Activated CD4-positive, alpha-beta T cell treated with anti-CD3 and anti-CD28 coated beads, Interleukin-2, Interleukin-4, amounts not matched to agents 100 ng/mL and 50 ng/mL, durations not matched to agents 16 hours and 8 hours (primary cell): ENCODE measurements at regions not wholly inside any gene's neighbourhood (a gene's known extent, or its start where the extent isn't known, plus 50 kb on each side); places are given as distances from the start of the nearest gene placed in this dataset.

Source experiments
- DNase-seq: peaks from one replicate; pipeline ENCODE4 v3.0.0-alpha.2; 2020; ENCODE audit warnings: low spot score

DNA sequence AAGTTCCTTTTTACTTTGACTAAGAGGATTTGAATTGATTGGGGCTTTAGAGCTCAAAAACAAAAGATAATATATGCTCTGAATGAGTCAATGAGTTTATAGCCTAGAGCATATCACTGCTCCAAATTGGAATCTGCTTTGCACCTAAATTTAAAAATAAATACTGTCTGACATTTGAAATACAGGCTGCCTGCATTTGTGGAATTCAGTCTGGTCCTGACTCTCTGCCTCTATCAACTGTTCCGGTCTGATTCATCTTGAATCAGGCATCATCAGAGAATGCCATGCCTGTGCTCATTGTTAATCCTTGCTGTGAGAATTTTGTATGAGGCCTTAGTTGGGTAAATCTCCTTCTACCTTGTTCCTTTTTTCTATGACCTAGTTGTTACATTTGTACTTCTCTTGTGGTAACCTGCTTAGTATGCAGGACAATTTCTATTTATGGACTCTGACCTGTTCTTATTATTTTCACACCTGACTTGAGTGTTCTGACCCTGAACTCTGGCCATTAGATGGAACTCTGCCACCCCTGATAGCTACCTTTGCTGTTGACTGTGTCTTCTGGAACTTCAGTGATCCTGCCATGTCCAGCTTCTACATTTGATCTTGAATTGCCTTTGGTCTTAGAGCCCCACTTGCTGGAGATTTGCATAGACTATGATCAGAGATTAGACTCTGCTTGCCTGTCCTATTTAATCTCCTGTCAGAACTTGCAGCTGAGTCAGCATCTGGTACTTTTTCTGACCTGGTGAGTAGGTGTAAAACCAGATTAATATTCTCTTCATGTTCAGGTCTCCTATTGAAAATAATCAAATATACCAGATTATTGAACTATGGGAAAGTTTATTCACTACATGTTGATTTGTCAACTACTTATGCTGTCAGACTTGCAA, 442.7 kb upstream of the HS3ST5 start:
- no peak for DNase-seq

DNA sequence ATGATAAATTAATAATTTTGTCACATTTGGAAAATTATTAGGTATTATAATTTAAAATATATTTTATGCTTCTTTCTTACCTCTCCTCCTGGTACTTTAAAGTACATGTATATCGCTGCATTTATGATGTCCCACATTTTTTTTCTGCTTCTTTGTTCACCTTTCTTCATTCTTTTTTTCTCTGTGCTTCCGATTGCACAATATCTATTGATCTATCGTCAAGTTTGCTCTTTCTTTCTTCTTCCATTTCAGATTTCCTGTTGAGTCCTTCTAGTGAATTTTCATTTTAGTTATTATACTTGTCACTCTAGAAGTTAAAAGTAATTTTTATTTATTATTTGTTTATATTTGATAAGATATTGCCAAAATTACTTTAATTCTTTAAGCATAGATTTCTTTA, 441.0 kb upstream of the HS3ST5 start:
- no peak for DNase-seq

DNA sequence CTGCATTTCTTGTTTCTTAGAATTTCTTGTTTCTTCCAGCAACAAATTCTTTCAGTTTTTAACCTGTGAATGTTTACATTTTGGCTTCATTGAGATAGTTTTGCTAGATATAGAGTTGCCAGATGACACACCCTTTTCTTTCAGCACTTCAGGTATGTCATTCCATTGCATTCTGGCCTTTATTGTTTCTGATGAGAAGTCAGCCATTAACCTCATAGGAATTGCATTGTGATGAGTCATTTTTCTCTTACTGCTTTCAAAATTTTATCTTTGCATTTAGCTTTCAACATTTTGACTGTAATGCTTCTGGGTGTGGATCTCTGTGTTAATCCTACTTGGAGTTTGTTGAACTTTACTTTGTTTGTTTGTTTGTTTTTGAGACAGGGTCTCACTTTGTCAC, 440.3 kb upstream of the HS3ST5 start:
- no peak for DNase-seq

DNA sequence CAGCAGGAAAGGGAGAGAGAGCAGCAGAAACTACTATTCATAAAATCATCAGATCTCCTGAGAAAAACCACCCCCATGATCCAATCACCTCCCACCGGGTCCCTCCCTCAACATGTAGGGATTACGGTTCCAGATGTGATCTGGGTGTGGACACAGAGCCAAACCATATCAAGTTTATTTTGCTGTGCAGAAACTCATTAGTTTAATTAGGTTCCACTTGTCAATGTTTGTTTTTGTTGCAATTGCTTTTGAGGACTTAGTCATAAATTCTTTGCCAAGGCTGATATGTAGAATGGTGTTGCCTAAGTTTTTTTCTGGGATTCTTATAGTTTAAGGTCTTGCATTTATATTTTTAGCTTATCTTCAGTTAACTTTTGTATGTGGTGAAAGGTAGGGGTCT, 422.0 kb upstream of the HS3ST5 start:
- DNase-seq = no peak

DNA sequence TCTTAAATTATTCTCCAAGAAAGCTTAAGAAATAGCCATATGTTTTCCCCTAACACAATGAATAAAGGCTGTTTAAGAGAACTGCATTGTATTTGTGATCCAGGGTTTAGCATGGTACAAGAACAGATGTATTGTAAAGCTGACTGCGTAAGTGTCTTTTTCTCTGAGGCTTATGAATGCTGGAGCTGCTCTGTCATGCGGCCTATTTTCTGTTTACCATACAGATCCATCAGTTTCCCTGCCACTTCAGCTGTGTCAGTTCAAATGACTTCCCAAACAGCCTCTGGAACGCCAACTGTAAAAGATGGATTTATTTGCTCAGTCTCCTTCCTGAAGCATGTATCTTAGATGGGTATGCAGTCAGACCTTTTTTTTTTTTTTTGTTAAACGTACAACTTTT, 419.3 kb upstream of the HS3ST5 start:
- DNase-seq = no peak

DNA sequence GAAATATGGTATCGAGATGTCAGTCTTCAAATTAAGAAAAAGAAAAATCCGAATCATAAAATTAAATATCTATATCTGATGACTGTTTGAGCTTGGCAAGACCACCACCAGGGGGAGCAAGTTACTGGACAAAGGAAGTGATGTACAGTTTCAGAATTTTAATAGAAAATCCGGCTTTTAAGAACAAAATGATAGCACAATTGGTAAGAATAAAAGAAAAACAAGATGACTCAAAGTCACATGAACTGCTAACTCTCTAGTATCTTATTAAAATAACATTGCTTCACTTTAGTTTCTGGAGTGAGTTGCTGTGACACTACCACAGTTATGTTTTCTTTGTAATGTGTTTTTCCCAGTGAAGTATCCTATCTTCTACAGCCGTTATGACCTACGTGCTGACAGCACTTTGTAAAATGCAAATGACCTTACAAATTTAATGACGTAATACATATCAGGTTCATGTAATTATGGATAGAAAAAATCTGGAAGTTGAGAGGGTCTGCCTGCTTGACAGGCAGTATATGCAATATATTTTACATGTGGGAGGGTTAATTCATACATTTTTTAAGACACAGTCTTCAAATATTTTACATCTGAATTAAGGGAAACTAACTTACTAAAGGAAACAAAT, 405.3 kb upstream of the HS3ST5 start:
- peak; percentile 18 for DNase-seq

DNA sequence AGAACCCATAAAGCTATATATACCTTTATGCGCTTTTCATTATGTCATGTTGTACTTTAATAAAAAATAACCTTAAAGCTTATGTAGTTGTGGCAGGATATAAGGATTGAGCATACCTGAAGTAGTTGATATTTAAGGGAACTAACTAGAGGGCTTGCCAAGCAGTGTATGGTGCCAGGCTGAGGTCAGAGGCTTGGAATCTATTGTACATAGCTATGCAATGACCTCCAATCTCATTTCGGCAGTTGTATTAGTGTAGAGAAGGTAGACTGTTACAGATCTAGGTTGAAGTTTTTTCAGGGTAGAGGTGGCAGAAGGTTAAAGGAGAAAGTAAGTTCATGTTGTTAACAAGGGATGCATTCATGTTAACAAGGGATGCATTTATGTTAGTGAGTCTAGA, 397.7 kb upstream of the HS3ST5 start:
- DNase-seq = no peak

DNA sequence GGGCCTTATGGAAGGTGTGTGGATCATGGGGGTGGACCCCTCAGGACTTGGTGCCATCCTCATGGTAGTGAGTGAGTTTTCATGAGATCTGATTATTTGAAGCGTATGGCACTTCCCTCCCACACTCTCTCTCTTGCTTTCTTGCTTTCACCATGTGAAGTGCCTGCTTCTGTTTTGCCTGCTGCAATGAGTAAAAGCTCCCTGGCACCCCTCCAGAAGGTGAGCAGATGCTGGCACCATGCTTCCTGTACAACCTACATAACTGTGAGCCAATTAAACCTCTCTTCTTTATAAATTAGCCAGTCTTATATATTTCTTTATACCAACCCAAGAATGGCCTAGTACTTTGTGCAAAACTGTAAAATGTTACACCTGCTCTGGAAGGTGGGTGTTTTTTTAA, 396.8 kb upstream of the HS3ST5 start:
- no peak for DNase-seq

DNA sequence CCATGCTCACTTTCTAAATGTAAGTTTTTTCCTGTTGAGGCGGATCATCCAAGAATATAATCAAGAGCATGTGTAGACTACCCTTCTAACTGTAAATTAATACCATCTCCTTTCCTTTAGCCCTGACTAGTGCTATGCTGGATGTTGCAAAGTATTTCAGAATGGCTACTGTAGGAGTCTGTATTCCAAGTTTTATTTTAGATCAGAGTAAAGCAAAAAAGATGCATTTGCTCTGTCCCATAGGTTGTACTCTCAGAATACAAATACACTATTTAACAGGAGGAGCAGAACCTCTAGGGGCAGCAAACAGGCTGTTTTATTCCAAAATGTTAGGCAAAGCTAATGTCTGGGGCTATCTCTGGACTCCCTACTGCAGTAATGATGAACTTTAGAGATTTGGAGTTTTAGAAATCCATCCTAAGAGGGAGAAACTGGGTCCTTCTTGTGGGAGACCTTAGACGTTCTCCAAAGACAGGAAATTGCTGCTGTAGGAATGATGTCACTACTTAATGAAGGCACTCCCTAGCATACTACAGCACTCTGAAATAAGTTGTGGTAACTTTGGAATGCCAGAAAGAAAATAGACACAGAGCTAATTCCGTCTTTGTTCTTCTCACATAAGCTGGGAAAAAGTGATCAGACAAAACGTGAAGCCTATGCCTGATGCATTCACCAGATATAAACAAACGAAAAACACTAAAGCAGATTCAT, 392.4 kb upstream of the HS3ST5 start:
- no peak for DNase-seq

DNA sequence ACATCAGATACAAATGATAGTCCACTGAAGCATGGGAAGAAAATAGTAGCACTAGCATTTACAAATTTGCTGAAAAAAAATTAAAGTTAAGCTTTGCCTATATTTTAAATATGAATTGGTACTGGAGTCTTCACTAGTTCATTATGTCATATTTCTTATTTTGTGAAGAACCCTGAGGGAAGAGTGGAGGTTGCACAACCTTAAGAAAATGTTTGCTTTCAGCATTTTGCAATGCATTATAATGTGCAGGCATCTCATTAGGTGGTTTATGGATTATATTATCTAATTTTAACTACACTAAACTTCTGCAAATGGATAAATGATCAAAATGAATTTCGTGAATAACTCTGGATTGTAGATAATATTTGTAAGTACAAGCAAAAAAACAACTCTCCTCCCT, 390.8 kb upstream of the HS3ST5 start:
- no peak for DNase-seq

DNA sequence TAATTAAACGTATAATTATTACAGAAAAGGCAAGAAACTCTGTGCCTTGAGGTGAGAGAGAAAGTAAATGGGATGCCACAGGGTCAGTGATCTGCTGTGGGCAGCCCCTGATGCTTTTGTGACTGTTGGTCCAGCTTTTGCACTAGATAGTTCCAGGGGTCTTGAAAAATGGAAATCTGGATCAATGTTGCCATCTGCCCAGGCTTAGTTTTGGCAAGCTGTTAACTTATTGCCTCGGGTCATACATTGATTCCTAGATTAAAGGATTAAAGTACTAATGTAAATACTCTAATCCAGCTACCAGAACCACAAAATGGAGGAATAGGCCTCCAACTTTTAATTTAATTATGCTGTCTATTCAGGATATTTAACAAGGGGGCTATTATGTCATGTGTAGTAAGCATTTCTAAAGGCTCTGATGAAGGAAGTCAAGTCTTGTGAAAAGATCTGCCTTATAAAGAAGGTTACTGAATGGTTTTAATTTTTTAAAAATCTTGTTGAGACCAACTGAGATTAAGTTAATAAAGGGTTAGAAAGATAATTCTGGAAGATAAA, 376.0 kb upstream of the HS3ST5 start:
- DNase-seq = no peak

DNA sequence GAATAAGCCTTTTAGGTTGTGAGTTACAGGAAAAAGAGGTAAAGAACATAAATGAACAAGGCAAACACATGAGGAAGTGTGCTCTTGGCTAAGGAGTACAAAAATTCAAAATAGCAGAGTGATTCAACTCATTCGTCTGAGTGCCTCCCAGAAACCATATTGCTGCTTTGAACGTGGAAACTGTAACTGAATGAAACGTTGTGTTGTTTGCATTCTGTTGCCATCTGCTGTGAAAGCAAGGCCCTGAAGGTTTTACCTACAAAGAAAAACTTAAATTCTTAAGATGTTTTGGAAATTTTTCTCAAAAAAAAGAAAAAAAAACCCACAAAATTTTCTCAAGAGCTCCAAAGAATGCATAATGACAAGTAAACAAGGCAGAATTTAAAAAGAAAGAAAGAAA, 375.4 kb upstream of the HS3ST5 start:
- no peak for DNase-seq

DNA sequence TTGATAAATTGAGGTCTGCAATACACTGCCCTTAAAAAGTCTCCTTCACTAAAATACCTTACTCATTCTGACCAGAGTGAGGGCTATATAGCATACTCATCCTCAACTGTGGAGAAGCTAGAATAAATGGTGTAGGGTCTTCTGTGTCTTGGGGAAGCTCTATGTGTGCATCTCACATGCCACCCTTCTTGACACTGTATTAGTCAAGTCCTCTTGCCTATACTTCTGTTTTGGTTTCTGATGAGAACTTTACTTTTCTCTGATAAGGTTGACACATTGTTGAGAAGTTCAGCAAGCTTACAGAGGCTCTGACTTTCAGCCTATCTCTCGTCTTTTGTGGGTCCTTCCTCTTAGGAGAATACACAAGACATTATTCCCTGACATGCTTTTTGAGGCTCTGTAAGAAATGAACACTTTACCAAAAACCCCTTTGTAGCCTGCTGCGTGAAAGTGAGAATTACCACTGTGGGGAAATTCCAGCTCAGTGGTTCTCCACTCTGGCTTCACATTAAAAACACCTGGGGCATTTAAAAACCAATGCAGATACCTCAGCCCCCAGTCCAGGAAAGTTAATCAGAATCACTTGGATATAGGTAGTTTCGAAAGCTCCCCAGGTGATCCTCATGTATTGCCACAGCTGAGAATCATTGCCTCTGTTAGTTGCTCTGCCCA, 372.1 kb upstream of the HS3ST5 start:
- DNase-seq = no peak

DNA sequence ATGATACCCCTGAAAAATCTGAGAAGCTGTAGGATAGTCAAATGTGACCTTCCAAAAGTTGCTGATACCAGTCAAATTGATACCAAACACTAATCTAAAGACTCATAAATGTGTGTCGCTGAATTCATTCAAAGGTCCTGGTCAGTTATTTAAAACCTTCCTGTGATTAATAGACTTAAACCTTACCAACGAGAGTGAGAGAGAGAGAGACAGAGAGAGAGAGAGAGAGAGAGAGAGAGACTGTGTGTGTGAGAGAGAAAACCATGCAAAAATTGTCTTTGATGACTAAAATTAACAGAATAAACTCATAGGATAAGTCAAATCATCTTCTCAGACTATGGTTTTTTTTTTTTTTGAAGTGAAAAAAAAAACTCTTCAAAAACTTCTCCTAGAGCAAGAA, 370.9 kb upstream of the HS3ST5 start:
- DNase-seq = no peak

DNA sequence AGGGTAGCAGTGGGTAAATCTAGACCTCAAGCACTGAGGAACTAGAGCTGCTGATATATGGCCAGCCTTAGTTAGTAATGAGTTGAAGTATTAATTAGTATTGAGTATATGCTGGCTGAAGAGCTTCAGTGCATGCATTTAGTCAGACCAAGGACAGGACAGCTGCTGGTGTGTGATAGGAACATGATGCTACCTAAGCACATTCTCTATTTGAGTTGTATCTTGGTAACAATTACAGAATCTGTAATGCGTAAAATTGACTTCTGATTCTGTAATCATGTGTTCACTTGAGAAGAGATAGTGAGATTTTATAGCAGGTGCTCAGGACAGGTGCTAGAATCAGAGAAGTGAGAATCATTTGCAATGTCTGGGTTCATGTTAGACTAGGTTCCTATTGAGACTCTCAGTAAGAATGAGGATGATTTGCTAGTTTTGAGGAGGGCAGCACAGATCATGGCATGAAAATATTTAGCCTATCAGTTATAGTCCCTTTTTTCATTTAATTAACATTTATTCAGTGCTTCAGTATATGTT, 369.4 kb upstream of the HS3ST5 start:
- DNase-seq = no peak

DNA sequence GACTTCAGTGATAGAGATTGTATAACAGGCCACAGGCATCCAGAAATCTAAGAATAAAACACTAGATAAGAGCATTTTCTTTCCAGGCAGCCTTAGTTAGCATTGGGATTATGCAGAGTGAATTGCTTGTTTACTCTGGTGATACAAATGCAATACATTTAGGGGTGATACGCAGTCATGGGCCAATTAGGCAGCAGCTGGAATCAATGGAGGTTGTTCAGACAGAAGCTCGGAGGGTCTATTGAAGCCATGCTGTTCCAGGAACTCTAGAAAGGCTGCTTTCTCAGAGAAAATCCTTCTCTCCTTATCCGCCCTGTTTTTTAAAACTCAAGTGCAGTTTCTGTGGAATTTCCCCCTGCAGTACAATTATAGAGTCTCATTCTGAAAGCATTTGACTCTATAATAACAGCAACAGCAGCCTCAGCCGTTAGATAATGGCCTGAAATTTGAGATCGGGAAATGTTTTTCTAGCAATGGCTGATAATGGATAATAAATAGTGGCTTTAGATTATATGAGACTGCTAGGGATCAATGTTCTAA, 364.3 kb upstream of the HS3ST5 start:
- no peak for DNase-seq

DNA sequence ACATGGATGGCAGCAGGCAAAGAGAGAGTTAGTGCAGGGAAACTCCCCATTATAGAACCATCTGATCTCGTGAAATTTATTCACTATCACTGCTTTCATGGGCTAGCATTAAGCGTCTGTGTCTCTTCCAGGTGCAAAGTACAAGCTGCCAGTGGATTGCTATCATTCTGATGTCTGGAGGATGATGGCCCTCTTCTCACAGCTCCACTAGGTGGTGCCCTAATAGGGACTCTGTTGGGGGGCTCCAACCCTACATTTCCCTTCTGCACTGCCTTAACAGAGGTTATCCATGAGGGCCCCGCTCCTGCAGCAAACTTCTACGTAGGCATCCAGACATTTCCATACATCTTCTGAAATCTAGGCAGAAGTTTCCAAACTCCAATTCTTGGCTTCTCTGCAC, 347.8 kb upstream of the HS3ST5 start:
- no peak for DNase-seq

DNA sequence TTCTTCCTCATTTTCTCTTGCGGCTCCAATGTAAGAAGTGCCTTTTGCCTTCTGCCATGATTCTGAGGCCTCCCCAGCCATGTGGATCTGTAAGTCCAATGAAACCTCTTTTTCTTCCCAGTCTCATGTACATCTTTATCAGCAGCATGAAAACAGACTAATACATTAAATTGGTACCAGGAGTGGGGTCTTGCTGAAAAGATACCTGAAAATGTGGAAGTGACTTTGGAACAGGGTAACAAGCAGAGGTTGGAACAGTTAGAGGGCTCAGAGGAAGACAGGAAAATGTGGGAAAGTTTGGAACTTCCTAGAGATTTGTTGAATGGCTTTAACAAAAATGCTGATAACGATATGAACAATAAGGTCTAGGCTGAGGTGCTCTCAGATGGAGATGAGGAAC, 316.7 kb upstream of the HS3ST5 start:
- DNase-seq = no peak

DNA sequence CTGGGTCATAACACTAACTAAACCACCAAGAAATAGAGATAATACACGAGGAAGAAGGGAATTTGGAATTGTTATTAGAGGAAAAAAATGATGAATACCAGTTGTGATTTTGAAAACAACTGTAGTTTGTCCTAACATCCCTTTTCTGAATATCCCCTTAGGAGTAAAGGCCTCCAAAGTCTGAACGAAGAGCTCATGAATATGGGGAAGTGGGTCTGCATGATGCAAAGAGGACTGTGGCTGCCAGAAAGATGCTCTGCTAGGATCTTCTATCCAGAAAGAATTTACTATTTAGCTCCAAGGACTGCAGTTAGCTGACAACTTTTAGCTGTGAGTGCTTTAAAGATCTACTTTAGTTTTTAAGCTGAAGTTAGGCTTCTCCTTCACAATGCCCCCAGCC, 308.8 kb upstream of the HS3ST5 start:
- DNase-seq = no peak

DNA sequence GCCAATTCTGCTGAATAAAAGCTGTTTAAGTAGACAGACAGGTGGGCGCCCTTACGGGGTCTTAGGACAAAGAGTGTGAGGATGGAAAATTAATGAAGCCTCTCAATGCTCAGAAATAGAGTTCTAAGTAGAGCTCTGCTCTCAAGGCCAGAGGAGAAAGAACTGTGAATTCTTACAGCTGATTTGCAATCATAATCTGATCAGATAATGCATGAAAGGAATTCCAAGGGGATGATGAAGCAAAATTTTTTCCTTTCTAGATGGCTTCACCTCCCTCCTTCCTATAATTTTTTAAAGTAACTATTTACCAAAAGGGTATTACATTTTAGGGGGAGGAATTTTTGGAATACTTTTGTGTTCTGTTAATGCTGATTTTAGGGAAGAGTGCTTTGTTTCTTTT, 308.1 kb upstream of the HS3ST5 start:
- no peak for DNase-seq

DNA sequence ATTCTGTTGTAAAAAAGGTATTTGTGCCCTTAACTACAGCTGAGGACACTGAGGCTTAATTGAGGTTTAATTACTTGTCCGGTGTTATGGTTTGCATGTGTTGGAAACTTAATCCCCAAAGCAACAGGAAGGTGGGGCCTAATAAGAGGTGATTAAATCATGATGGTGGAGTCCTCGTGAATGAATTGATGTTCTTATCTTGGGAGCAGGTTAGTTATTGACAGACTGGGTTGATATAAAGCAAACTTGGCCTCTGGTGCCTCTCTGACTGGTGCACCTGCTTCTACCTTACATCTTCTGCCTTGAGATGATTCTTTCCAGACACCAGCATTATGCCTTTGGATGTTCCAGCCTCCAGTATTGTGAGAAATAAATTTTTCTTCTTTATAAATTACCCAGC, 306.5 kb upstream of the HS3ST5 start:
- DNase-seq = no peak

DNA sequence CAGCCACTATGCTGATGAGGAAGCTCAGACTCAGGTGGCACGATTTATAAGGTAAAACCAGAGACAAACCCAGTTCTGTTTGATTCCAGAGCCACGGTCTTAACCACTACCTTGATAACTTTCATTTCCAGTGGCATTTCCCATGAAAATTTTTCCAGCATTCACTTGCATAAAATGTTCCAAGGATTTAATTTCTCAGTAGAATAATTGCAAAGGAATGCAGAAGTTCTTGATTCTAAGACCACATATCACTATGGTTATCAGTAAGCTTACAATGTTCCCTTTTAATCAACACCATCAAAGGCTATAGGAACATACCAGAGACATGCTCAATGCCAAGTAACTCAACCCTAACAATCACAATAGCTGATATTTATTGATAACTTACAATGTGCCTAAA, 306.0 kb upstream of the HS3ST5 start:
- DNase-seq = no peak
